Peyer's patch (tissue), 4 donors: ENCODE measurements at regions not wholly inside any gene's neighbourhood (a gene's known extent, or its start where the extent isn't known, plus 50 kb on each side); places are given as distances from the start of the nearest gene placed in this dataset.

Source experiments
- CTCF ChIP-seq, 6 experiments: fragments of 450-650 bp in 4 of 6; fragments of 200-600 bp in 2 of 6; sonication (generic) in 1 of 6; IDR thresholded peaks; one replicate each; pipeline ENCODE4 v1.5.1; 2017 to 2019; ENCODE audit warnings: antibody characterized with exemption in 6 of 6, mild to moderate bottlenecking in 3 of 6, moderate library complexity in 1 of 6
- POLR2A ChIP-seq, 2 donors: fragments of 450-650 bp; IDR thresholded peaks; one replicate each; pipeline ENCODE4 v1.5.1; 2017; ENCODE audit warnings: antibody characterized with exemption in 2 of 2, mild to moderate bottlenecking in 2 of 2, moderate library complexity in 2 of 2

- no peak for TF ChIP-seq CTCF (IDR thresholded peaks at IDR 0.05)
- no peak for TF ChIP-seq POLR2A (IDR thresholded peaks at IDR 0.05)
Observed at GRCh38 chr5:9781890-9782289, 151.7 kb upstream of the TAS2R1 start.
